T-cell (primary cell): ENCODE measurements at regions not wholly inside any gene's neighbourhood (a gene's known extent, or its start where the extent isn't known, plus 50 kb on each side); places are given as distances from the start of the nearest gene placed in this dataset.
A peak's percentile ranks its signal among the peaks of the same experiment; 100 is the strongest.

Experiments used
- ATAC-seq, 4 experiments: fragments of 200-7000 bp in 3 of 4; fragments of 150-1000 bp in 1 of 4; cut with Tn5 transposase; replicated peaks in 1 of 4; 1 replicate in 3 of 4; 2 replicates in 1 of 4; pipeline ENCODE4 v1.10.0; 2021; ENCODE audit warnings: moderate library complexity in 3 of 4, mild to moderate bottlenecking in 2 of 4, moderate number of reproducible peaks in 1 of 4
- CTCF ChIA-PET, 2 donors: fragments of 300-600 bp; sonication (Branson Sonifier 250); formaldehyde crosslinking; loops; one replicate each; lab custom pipeline; 2022; ENCODE audit warnings: antibody characterized with exemption in 2 of 2; lab: Charles Lee
- POLR2A ChIA-PET, 2 donors: fragments of 300-600 bp; sonication (Branson Sonifier 250); formaldehyde crosslinking; loops; one replicate each; lab custom pipeline; 2022; ENCODE audit warnings: antibody characterized with exemption in 2 of 2; lab: Charles Lee
- DNase-seq, 35 experiments: peaks; one replicate each; pipeline versions ENCODE4 v3.0.0 to v3.0.0-alpha.2; 2013 to 2023
- H3K27ac ChIP-seq: one replicate; pipeline ENCODE4 v1.5.1; 2013; ENCODE audit warnings: low read length
- H3K27me3 ChIP-seq, 2 experiments: replicated peaks in 1 of 2; 1 replicate in 1 of 2; 2 replicates in 1 of 2; pipeline versions ENCODE4 v1.6.1 to v1.7.0; 2013; ENCODE audit warnings: low read length in 1 of 2, mixed read lengths in 1 of 2; ENCODE audit not compliant: control insufficient read depth in 2 of 2, insufficient read depth in 2 of 2; ENCODE audit errors: extremely low read depth in 1 of 2
- H3K36me3 ChIP-seq, 2 donors: 1 replicate in 1 of 2; 2 replicates in 1 of 2; pipeline versions ENCODE4 v1.6.1 to v1.7.0; 2013; ENCODE audit warnings: low read length in 1 of 2; ENCODE audit not compliant: control insufficient read depth in 2 of 2, insufficient read depth in 1 of 2; ENCODE audit errors: extremely low read depth in 1 of 2
- H3K4me1 ChIP-seq, 2 experiments: 1 replicate in 1 of 2; 2 replicates in 1 of 2; pipeline versions ENCODE4 v1.6.1 to v1.7.0; 2013; ENCODE audit warnings: low read length in 2 of 2, mixed read lengths in 1 of 2; ENCODE audit not compliant: insufficient read depth in 2 of 2, control insufficient read depth in 1 of 2; ENCODE audit errors: extremely low read depth in 1 of 2
- H3K4me3 ChIP-seq, 2 donors: 1 replicate in 1 of 2; 2 replicates in 1 of 2; pipeline versions ENCODE4 v1.5.1 to v1.7.0; 2013; ENCODE audit warnings: mild to moderate bottlenecking in 2 of 2, low read length in 1 of 2, moderate library complexity in 1 of 2; ENCODE audit not compliant: control insufficient read depth in 1 of 2; ENCODE audit errors: extremely low read depth in 1 of 2
- H3K9me3 ChIP-seq: 2 replicates; pipeline ENCODE4 v1.7.0; 2013
- H3K27ac Mint-ChIP-seq, 2 donors: one replicate each; pipeline ENCODE4 v1.8.0; 2020 to 2021; ENCODE audit warnings: mild to moderate bottlenecking in 2 of 2, mixed read lengths in 2 of 2
- H3K27me3 Mint-ChIP-seq, 2 donors: one replicate each; pipeline ENCODE4 v1.8.0; 2021 to 2022; ENCODE audit warnings: mixed read lengths in 2 of 2
- H3K36me3 Mint-ChIP-seq: one replicate; pipeline ENCODE4 v1.8.0; 2021; ENCODE audit warnings: mixed read lengths
- H3K4me1 Mint-ChIP-seq, 3 donors: one replicate each; pipeline ENCODE4 v1.8.0; 2020 to 2022; ENCODE audit warnings: mixed read lengths in 3 of 3, mild to moderate bottlenecking in 1 of 3
- H3K4me3 Mint-ChIP-seq, 3 donors: one replicate each; pipeline ENCODE4 v1.8.0; 2020 to 2022; ENCODE audit warnings: mild to moderate bottlenecking in 3 of 3, mixed read lengths in 3 of 3, moderate library complexity in 3 of 3
- H3K9me3 Mint-ChIP-seq, 3 donors: one replicate each; pipeline ENCODE4 v1.8.0; 2020 to 2022; ENCODE audit warnings: mixed read lengths in 3 of 3
- WGBS: methylation state at CpG from one replicate; pipeline ENCODE4 v1.1.5; 2013; ENCODE audit warnings: missing lambda C conversion rate; ENCODE audit not compliant: insufficient coverage; 5-methylcytosine and 5-hydroxymethylcytosine counted together

DNA sequence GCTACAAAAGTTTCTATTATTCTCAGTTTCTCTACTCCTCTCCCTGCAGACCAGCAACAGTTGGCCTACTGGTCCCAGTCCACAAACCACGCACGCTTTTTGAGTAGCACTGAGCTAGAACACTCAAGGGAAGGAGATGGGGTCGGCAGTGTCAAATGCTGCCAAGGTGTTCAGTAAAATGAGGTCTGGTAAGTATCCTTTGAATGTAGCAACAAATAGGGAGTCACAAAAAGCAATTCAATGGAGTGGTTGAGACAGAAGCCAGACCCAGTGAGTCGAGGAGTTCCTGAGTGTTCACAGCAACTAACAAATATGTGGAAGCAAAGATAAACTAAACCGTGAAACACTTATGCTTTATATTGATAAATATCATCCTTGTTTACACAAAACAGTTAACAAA, 355.7 kb downstream of the MID1IP1 start:
- ChIA-PET POLR2A (no interaction called here), CTCF (interaction anchor here in 1 of 2 donors (0.6 kb wide), 1 partner anchor 1387 kb away, joined by 3 read pairs; no protein-coding TSS in a partner anchor)
- peaks cover 0 to 7% of the 10 kb centered on the region in 2 experiments for H3K27me3 ChIP-seq
- Mint-ChIP-seq H3K4me1 (peaks cover 3 to 4% (median 3%) of the 10 kb centered on the region in 3 donors), H3K27ac (no peak overlapping the region), H3K9me3 (no peaks in the 10 kb centered on the region), H3K4me3 (no peak overlapping the region), H3K36me3 (no peaks in the 10 kb centered on the region), H3K27me3 (peaks cover 9 to 19% of the 10 kb centered on the region in 2 donors)
- ATAC-seq = no peak
- DNase-seq = no peak
- H3K4me1 ChIP-seq = no peaks in the 10 kb centered on the region
- H3K4me3 ChIP-seq = no peak overlapping the region
- H3K36me3 ChIP-seq = no peaks in the 10 kb centered on the region
- H3K27ac ChIP-seq = no peak overlapping the region
- WGBS = no CpG with 5 or more reads among the region's 5 CpGs
- H3K9me3 ChIP-seq = no peaks in the 10 kb centered on the region

- Histone ChIP-seq H3K9me3 (no peaks in the 10 kb centered on the region), H3K27ac (no peak overlapping the region), H3K36me3 (no peaks in the 10 kb centered on the region), H3K27me3 (peaks cover 0 to 7% of the 10 kb centered on the region in 2 experiments), H3K4me1 (peaks cover 0 to 3% of the 10 kb centered on the region in 2 experiments), H3K4me3 (no peak overlapping the region)
- Mint-ChIP-seq H3K4me3 (no peak overlapping the region), H3K36me3 (no peaks in the 10 kb centered on the region), H3K9me3 (no peaks in the 10 kb centered on the region), H3K27ac (no peak overlapping the region), H3K4me1 (peaks cover 5 to 9% (median 6%) of the 10 kb centered on the region in 3 donors), H3K27me3 (peaks cover 12 to 20% of the 10 kb centered on the region in 2 donors)
- no peak for DNase-seq
- POLR2A ChIA-PET = no interaction called here
- WGBS = 80% methylated on average over 1 of the region's 6 CpGs
- ATAC-seq = no peak
- CTCF ChIA-PET = interaction anchor here in 1 of 2 donors (0.6 kb wide), 1 partner anchor 1386 kb away, joined by 3 read pairs; no protein-coding TSS in a partner anchor
Observed at GRCh38 chrX:39157796-39158195, 356.5 kb downstream of the MID1IP1 start.

DNA sequence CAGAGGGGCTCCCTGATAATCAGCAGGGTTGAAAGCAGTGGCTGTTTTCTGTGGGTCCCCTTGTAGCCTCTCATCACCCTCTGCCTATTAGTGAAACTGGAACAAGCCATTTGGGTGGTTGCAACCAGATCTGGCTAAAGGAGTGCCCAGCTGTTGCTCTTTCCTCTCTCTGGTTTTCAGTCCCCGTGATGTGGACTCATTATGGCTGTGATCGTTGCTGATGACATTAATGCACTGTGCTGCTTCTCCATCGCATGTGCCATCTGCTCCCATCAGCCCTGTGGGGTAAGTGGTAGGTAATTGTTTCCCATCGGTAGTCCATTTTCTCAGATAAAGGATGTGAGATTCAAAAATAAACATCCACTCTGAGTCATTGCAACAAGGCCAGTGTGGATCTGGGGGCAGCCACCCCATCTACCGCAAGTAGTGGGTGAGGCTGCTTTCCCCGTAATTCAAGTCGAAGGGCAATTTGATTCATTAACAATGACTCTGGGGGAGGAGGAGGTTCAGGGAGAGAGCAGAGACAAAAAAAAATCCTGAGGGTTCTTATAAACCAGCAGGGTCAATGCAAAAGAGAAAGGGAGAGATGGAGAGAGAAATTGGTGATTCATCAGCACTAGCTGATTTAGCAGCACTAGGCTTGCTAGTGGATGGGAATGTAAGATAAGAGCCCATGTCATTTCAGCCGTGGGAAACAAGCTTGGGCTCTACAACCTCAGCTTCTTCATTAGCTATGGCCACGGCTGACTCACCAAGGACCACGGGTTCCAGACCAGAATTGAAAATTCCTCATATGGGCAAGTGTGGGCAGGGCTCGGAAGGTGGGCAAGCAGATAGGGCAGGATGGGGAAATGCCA, 357.8 kb downstream of the MID1IP1 start:
- DNase-seq (peak in 1 of 35 experiments; percentile 5), ATAC-seq (no peak)
- CTCF ChIA-PET = interaction anchor here (0.6 to 1.0 kb wide), 3 partner anchors 79 to 601 kb away, joined by 3 to 5 read pairs (median 3); no protein-coding TSS in a partner anchor
- POLR2A ChIA-PET = interaction anchor here in 1 of 2 donors (0.6 kb wide), 1 partner anchor 15 kb away, joined by 3 read pairs; no protein-coding TSS in a partner anchor
- Mint-ChIP-seq H3K4me3 (no peak overlapping the region), H3K4me1 (peaks cover 7 to 11% (median 9%) of the 10 kb centered on the region in 3 donors), H3K9me3 (no peaks in the 10 kb centered on the region), H3K27me3 (peaks cover 15 to 25% of the 10 kb centered on the region in 2 donors), H3K36me3 (no peaks in the 10 kb centered on the region), H3K27ac (no peak overlapping the region)
- H3K4me1 ChIP-seq = peaks cover 0 to 4% of the 10 kb centered on the region in 2 experiments
- no peaks in the 10 kb centered on the region for H3K36me3 ChIP-seq
- H3K27me3 ChIP-seq = peaks cover 0 to 7% of the 10 kb centered on the region in 2 experiments
- no peak overlapping the region for H3K4me3 ChIP-seq
- H3K9me3 ChIP-seq = no peaks in the 10 kb centered on the region
- H3K27ac ChIP-seq = no peak overlapping the region
- WGBS = no CpG with 5 or more reads among the region's 11 CpGs

DNA sequence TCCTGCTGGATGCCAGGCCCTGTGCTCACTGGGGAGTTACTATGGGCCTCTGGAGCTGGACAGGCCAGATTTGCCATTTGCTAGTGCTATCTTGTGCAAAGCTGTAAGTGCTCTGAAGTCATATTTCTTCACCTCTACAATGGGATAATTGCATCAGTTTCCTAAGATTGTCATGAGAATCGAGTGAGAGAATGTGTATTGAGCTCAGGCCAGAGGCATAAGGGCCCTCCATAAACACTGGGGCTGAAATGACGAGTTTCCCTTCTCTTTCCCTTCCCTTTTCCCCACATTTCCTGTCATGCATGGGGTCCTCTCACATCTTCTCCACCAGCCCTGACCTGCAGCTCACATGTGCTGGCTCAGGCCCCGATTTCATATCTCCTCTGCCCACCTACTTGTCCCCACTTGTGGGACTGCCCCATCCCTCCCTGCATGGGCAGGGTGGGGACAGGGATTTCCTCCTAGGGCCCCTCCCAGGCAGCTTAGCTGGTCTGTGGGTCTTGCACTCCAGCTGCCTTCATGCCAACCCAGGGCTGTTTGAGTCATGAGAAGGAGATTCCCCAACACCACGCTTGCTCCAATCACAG, 358.8 kb downstream of the MID1IP1 start:
- Histone ChIP-seq H3K36me3 (no peaks in the 10 kb centered on the region), H3K4me1 (peaks cover 0 to 4% of the 10 kb centered on the region in 2 experiments), H3K27me3 (peaks cover 0 to 7% of the 10 kb centered on the region in 2 experiments), H3K4me3 (no peak overlapping the region), H3K27ac (no peak overlapping the region), H3K9me3 (no peaks in the 10 kb centered on the region)
- WGBS = no CpG with 5 or more reads among the region's 4 CpGs
- Mint-ChIP-seq H3K4me1 (peaks cover 7 to 11% (median 9%) of the 10 kb centered on the region in 3 donors), H3K9me3 (no peaks in the 10 kb centered on the region), H3K36me3 (no peaks in the 10 kb centered on the region), H3K27ac (no peak overlapping the region), H3K4me3 (no peak overlapping the region), H3K27me3 (peaks cover 15 to 27% of the 10 kb centered on the region in 2 donors)
- ATAC-seq (no peak), DNase-seq (no peak)
- POLR2A ChIA-PET = interaction anchor here in 1 of 2 donors (0.6 kb wide), 1 partner anchor 14 kb away, joined by 3 read pairs; no protein-coding TSS in a partner anchor
- CTCF ChIA-PET = interaction anchor here (0.6 to 1.0 kb wide), 4 partner anchors 9 to 501 kb away, joined by 3 to 4 read pairs (median 3); no protein-coding TSS in a partner anchor

DNA sequence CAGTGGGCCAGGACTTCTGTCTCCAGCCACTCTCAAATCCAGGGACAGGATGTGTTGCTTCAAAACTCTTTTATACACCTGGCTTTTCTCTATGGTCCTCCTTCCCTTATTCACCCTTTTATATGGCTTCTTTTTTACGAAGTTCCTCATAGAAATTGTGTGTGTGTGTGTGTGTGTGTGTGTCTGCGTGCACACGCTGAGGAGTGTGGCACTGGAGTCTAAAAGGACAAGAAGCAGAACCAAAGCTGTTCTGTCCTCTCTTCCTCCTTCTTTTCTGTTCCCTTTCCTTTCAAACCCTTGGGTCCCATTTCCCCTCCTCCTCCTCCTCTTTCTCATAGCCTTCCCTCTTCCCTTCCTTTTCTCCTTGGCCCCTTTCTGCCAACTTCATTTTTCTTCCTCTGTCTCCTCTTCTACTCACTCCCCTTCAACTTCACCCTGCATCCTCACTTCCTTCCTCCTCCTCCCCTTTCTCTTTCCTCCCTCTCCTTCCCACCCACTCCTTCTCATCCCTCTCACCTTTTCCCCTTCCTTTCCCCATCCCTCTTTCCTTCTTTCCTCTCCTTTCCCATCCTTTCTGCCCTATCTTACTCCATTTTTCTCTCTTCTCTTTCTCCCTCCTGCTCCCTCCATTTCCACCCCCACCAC, 360.5 kb downstream of the MID1IP1 start:
- Mint-ChIP-seq H3K4me3 (peak overlapping the region in 1 of 3 donors; percentile 64), H3K36me3 (no peaks in the 10 kb centered on the region), H3K27ac (no peak overlapping the region), H3K4me1 (peaks cover 7 to 12% (median 11%) of the 10 kb centered on the region in 3 donors), H3K27me3 (peaks cover 13 to 17% of the 10 kb centered on the region in 2 donors), H3K9me3 (no peaks in the 10 kb centered on the region)
- H3K9me3 ChIP-seq = no peaks in the 10 kb centered on the region
- WGBS = no CpG with 5 or more reads among the region's 3 CpGs
- DNase-seq = no peak
- no peak for ATAC-seq
- peaks cover 0 to 7% of the 10 kb centered on the region in 2 experiments for H3K27me3 ChIP-seq
- peaks cover 0 to 4% of the 10 kb centered on the region in 2 experiments for H3K4me1 ChIP-seq
- ChIA-PET POLR2A (interaction anchor here in 1 of 2 donors (0.8 kb wide), 1 partner anchor 12 kb away, joined by 3 read pairs; no protein-coding TSS in a partner anchor), CTCF (interaction anchor here in 1 of 2 donors (0.6 to 1.4 kb wide), 2 partner anchors 13 to 356 kb away, joined by 3 to 4 read pairs; no protein-coding TSS in a partner anchor)
- no peak overlapping the region for H3K27ac ChIP-seq
- H3K36me3 ChIP-seq = no peaks in the 10 kb centered on the region
- no peak overlapping the region for H3K4me3 ChIP-seq
